ENCODE measurements at regions not wholly inside any gene's neighbourhood (a gene's known extent, or its start where the extent isn't known, plus 50 kb on each side); places are given as distances from the start of the nearest gene placed in this dataset.
A peak's percentile ranks its signal among the peaks of the same experiment; 100 is the strongest.

- no peak overlapping the region for H2BK5ac ChIP-seq (ENCODE audit: low read depth, low read length)
- H3K4me2 ChIP-seq (ENCODE audit: insufficient read depth in 1 of 2, low read depth in 2 of 2, low read length in 2 of 2), result no peak overlapping the region
- H3K14ac ChIP-seq (ENCODE audit: insufficient read length), result no peak overlapping the region
- no peak overlapping the region for H3K27ac ChIP-seq (ENCODE audit: low read depth, low read length)
- peaks cover 3% of the 10 kb centered on the region; the same call in 1 of the 2 replicates for H3K23me2 ChIP-seq (ENCODE audit: low read depth, low read length)
- no peaks in the 10 kb centered on the region for H3K79me2 ChIP-seq (ENCODE audit: control insufficient read depth in 1 of 2, insufficient read depth in 2 of 2, low read length in 2 of 2)
- TF ChIP-seq CHD2 (IDR thresholded peaks at IDR 0.05; ENCODE audit: low read length), result no peak
- no peak for TF ChIP-seq POLR2AphosphoS5 (IDR thresholded peaks at IDR 0.05; ENCODE audit: low read depth, low read length)
- TF ChIP-seq RNF2 (IDR thresholded peaks at IDR 0.05; ENCODE audit: borderline replicate concordance, low read depth, low read length, missing control alignments, poor library complexity, severe bottlenecking), result no peak
- ChIA-PET CTCF (ENCODE audit: partially characterized antibody) (interaction anchor here (0.7 to 5.9 kb wide), 16 partner anchors 8 to 605 kb away, joined by 3 to 40 read pairs (median 4); no protein-coding TSS in a partner anchor), POLR2A (ENCODE audit: partially characterized antibody) (no interaction called here)
- H3K4me1 ChIP-seq (replicated peaks in 1 of 4; ENCODE audit: control insufficient read depth in 3 of 4, insufficient read depth in 4 of 4, low read length in 3 of 4), result peaks cover 0 to 6% (median 2%) of the 10 kb centered on the region in 4 experiments; a peak in 3 of 7 replicates
- no peaks in the 10 kb centered on the region for H3K79me1 ChIP-seq (ENCODE audit: low read depth, low read length)
- H4K20me1 ChIP-seq (replicated peaks in 1 of 2; ENCODE audit: control insufficient read depth in 1 of 2, insufficient read depth in 2 of 2, low read length in 2 of 2), result no peaks in the 10 kb centered on the region
- DNase-seq (ENCODE audit: low read depth in 1 of 2, low spot score in 2 of 2), result no peak
- H2AK5ac ChIP-seq (ENCODE audit: low read depth, low read length), result no peak overlapping the region
- H3K27me3 ChIP-seq (replicated peaks in 1 of 4; ENCODE audit: control insufficient read depth in 3 of 4, extremely low read depth in 1 of 4, insufficient read depth in 3 of 4, low read length in 3 of 4), result no peaks in the 10 kb centered on the region
- FAIRE-seq, result no peak
- peak overlapping the region; percentile 62; the same call in 1 of the 2 replicates for H2BK12ac ChIP-seq (ENCODE audit: low read depth, low read length)
- 0 out of 2 replicates have a peak overlapping the region, but pooled peaks have one; percentile 40 for H2BK20ac ChIP-seq (ENCODE audit: low read length)
- no peak overlapping the region for H2AFZ ChIP-seq (ENCODE audit: low read length)
- no peak overlapping the region for H4K5ac ChIP-seq (ENCODE audit: insufficient read length, low read depth, low read length)
- H3K18ac ChIP-seq (ENCODE audit: extremely low read depth, low read length), result no peak overlapping the region
- H3K9ac ChIP-seq (replicated peaks in 1 of 4; ENCODE audit: extremely low read depth in 1 of 4, low read depth in 3 of 4, low read length in 3 of 4), result no peak overlapping the region
- no peak overlapping the region for H3K4me3 ChIP-seq (ENCODE audit: extremely low read depth in 1 of 4, insufficient read depth in 2 of 4, low read depth in 3 of 4, low read length in 4 of 4)
- peaks cover 0 to 6% of the 10 kb centered on the region in 2 experiments; a peak in 1 of 4 replicates for H3K9me3 ChIP-seq (ENCODE audit: insufficient read depth in 2 of 2, low read depth in 1 of 2, low read length in 1 of 2)
- no peak overlapping the region for H4K8ac ChIP-seq (ENCODE audit: extremely low read depth, insufficient read depth, low read length)
- H3K36me3 ChIP-seq (ENCODE audit: control insufficient read depth in 2 of 4, insufficient read depth in 4 of 4, low read length in 3 of 4), result no peaks in the 10 kb centered on the region
- no peak overlapping the region for H3K56ac ChIP-seq (replicated peaks; ENCODE audit: insufficient read length, low read depth, low read length)
- no peak overlapping the region for H3K23ac ChIP-seq (ENCODE audit: insufficient read length)
- H4K91ac ChIP-seq (replicated peaks; ENCODE audit: insufficient read length, low read length), result no peak overlapping the region
- H2BK120ac ChIP-seq (replicated peaks; ENCODE audit: low read depth, low read length), result no peak overlapping the region
- 92% methylated on average over 5 of the region's 5 CpGs; no CpG with 5 or more reads in 1 of the 2 experiments for WGBS, 2 experiments (ENCODE audit: extremely low coverage in 1 of 2, insufficient coverage in 1 of 2, insufficient read length in 1 of 2, insufficient replicate concordance in 2 of 2, low coverage in 1 of 2, low lambda C conversion rate in 2 of 2, missing lambda C conversion rate in 1 of 2)
- no peak overlapping the region for H3K4ac ChIP-seq (replicated peaks; ENCODE audit: insufficient read length, low read depth, low read length)
- peak overlapping the region; percentile 50 for H2BK15ac ChIP-seq (ENCODE audit: low read length)
These were observed 97.3 kb upstream of the STK39 start for GRCh38 chr2:168344706-168345105.
